Fibroblast of lung (primary cell): ENCODE measurements at regions not wholly inside any gene's neighbourhood (a gene's known extent, or its start where the extent isn't known, plus 50 kb on each side); places are given as distances from the start of the nearest gene placed in this dataset.
"Not testable (repeated sequence)": the region's sequence is repeated elsewhere in the genome, so short reads cannot be mapped to it uniquely, and the experiment has no call there.

Experiments used
- DNase-seq, 2 donors: peaks; one replicate each; pipeline versions ENCODE4 v3.0.0 to v3.0.0-alpha.2; 2010; ENCODE audit warnings: low read depth in 2 of 2
- H2AFZ ChIP-seq: 2 replicates; pipeline ENCODE4 v1.5.1; 2012; ENCODE audit warnings: low read length, control low read depth, inconsistent platforms
- H3K27ac ChIP-seq: 2 replicates; pipeline ENCODE4 v1.5.1; 2011; ENCODE audit warnings: low read length, control low read depth; ENCODE audit not compliant: insufficient read depth
- H3K27me3 ChIP-seq: 2 replicates; pipeline ENCODE4 v1.5.1; 2011; ENCODE audit warnings: mild to moderate bottlenecking, low read length; ENCODE audit not compliant: control insufficient read depth, insufficient read depth
- H3K36me3 ChIP-seq: 2 replicates; pipeline ENCODE4 v1.5.1; 2011; ENCODE audit warnings: low read length; ENCODE audit not compliant: control insufficient read depth, insufficient read depth
- H3K4me1 ChIP-seq: 2 replicates; pipeline ENCODE4 v1.5.1; 2011; ENCODE audit warnings: low read length; ENCODE audit not compliant: control insufficient read depth, insufficient read depth; ENCODE audit errors: extremely low read depth
- H3K4me2 ChIP-seq: 2 replicates; pipeline ENCODE4 v1.5.1; 2011; ENCODE audit warnings: low read length, control low read depth; ENCODE audit not compliant: insufficient read depth; ENCODE audit errors: extremely low read depth
- H3K4me3 ChIP-seq, 4 experiments: fragments of 200-600 bp in 1 of 4; sonication (generic) in 1 of 4; replicated peaks in 1 of 4; 2 replicates each; pipeline ENCODE4 v1.5.1; 2011 to 2016; ENCODE audit warnings: low read length in 4 of 4, low read depth in 3 of 4, mild to moderate bottlenecking in 3 of 4, control low read depth in 2 of 4, inconsistent platforms in 1 of 4, mixed read lengths in 1 of 4; ENCODE audit not compliant: insufficient read depth in 1 of 4; ENCODE audit errors: control extremely low read depth in 1 of 4
- H3K79me2 ChIP-seq: 2 replicates; pipeline ENCODE4 v1.5.1; 2012; ENCODE audit warnings: mild to moderate bottlenecking, low read length, inconsistent platforms; ENCODE audit not compliant: control insufficient read depth, insufficient read depth
- H3K9ac ChIP-seq: 2 replicates; pipeline ENCODE4 v1.5.1; 2011; ENCODE audit warnings: mild to moderate bottlenecking, low read length, control low read depth; ENCODE audit not compliant: insufficient read depth
- H3K9me3 ChIP-seq: 2 replicates; pipeline ENCODE4 v1.5.1; 2012; ENCODE audit warnings: low read depth, low read length; ENCODE audit not compliant: control insufficient read depth, insufficient read depth
- H4K20me1 ChIP-seq: 2 replicates; pipeline ENCODE4 v1.5.1; 2011; ENCODE audit warnings: low read length; ENCODE audit not compliant: control insufficient read depth, insufficient read depth; ENCODE audit errors: extremely low read depth
- EZH2 ChIP-seq: IDR thresholded peaks from 2 replicates; pipeline ENCODE4 v1.5.1; 2012; ENCODE audit warnings: low read length, control low read depth, mild to moderate bottlenecking; ENCODE audit errors: missing control alignments
- TF ChIP-seq, protein P1 (sequence below), 2 donors: IDR thresholded peaks in 1 of 2; conservative IDR thresholded peaks in 1 of 2; 1 replicate in 1 of 2; 2 replicates in 1 of 2; pipeline ENCODE4 v1.5.1; 2011 to 2012; ENCODE audit warnings: low read length in 2 of 2, control low read depth in 1 of 2, inconsistent platforms in 1 of 2, low read depth in 1 of 2, mild to moderate bottlenecking in 1 of 2

DNA sequence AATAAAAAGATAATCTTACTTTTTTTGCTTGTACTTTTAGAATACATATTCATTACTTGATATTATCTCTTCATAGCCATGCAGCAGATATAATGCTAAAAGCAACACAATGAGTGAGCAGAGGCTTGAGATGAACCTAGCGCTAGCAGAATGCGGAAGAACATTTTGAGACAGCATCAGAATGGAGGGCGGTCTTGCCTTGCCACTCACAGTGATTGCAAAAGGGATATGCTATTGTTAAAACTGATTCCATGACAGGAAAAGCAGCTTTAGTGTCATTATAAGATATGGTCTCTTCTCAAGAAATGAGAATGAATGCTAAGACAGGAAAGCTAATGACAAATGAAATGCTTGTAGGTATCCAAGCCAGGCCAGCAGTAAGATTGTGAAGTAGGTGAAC, 200.0 kb upstream of the GJE1 start:
- H3K4me3 ChIP-seq: no peak overlapping the region
- no peaks in the 10 kb centered on the region for H3K27me3 ChIP-seq
- no peak overlapping the region for H3K4me2 ChIP-seq
- H3K4me1 ChIP-seq: no peaks in the 10 kb centered on the region
- H3K9me3 ChIP-seq: no peaks in the 10 kb centered on the region
- TF ChIP-seq, protein P1, sequence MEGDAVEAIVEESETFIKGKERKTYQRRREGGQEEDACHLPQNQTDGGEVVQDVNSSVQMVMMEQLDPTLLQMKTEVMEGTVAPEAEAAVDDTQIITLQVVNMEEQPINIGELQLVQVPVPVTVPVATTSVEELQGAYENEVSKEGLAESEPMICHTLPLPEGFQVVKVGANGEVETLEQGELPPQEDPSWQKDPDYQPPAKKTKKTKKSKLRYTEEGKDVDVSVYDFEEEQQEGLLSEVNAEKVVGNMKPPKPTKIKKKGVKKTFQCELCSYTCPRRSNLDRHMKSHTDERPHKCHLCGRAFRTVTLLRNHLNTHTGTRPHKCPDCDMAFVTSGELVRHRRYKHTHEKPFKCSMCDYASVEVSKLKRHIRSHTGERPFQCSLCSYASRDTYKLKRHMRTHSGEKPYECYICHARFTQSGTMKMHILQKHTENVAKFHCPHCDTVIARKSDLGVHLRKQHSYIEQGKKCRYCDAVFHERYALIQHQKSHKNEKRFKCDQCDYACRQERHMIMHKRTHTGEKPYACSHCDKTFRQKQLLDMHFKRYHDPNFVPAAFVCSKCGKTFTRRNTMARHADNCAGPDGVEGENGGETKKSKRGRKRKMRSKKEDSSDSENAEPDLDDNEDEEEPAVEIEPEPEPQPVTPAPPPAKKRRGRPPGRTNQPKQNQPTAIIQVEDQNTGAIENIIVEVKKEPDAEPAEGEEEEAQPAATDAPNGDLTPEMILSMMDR (conservative IDR thresholded peaks at IDR 0.05 in 1 of 2, IDR thresholded peaks at IDR 0.05 in 1 of 2; ENCODE audit: low read depth in 1 of 2, low read length in 2 of 2): no peak
- no peak for TF ChIP-seq EZH2
- no peak overlapping the region for H2AFZ ChIP-seq
- no peaks in the 10 kb centered on the region for H4K20me1 ChIP-seq
- H3K79me2 ChIP-seq: no peaks in the 10 kb centered on the region
- no peak overlapping the region for H3K9ac ChIP-seq
- no peak for DNase-seq
- H3K27ac ChIP-seq: no peak overlapping the region
- H3K36me3 ChIP-seq: no peaks in the 10 kb centered on the region

DNA sequence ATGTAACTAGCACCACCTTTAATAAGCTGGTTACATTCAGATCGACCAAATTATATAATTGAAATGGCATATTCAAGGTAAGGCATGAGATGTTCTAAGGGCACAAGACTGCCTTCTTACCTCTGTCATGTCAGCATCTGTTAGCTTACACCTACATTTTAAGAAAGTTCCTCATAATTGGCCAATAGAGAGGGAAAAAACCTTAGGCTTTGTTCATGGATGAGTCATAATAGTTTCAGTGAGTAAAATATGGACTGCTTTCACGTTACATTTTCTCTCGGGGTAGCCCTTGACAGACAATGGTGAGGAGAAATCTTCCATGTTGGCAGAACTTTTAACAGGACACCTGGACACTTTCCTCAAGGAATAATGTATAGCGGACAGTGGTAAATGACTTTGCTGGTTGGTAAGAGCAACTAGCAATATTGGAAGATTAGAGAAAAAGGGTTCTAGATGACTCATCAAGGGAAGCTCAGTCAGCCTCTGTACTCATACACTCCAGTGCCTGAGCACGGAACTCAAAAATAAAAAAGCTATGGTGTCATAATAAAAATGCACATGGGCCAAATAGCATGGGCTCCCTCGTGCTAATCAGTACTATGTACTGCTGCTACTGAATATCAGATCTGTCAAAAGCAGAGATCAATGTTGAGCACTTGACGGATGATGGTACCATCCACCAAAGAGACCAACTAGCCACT, 206.4 kb upstream of the GJE1 start:
- not testable (repeated sequence) for DNase-seq, H3K27ac ChIP-seq, H3K4me2 ChIP-seq, H3K36me3 ChIP-seq, H3K4me3 ChIP-seq, H2AFZ ChIP-seq, H3K9ac ChIP-seq, H4K20me1 ChIP-seq, H3K9me3 ChIP-seq, H3K79me2 ChIP-seq, H3K27me3 ChIP-seq, H3K4me1 ChIP-seq

DNA sequence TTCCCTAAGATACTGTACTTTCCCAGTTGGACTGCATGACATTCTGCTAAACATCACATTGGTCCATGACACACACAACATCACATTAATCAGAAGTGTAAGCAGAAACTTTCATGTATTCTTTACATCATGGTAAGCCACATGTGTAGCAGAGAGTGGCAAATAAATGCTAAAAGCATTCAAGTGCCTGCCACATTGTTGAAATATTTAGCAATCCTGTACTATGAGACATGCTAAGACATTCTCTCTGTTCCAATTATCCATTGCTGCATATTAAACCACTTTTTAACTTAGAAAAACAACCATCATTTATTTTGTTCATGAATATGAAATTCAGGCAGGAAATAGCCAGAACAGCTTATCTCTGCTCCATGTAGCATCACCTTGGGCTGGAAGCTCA, 207.7 kb upstream of the GJE1 start:
- TF ChIP-seq, protein P1 (conservative IDR thresholded peaks at IDR 0.05 in 1 of 2, IDR thresholded peaks at IDR 0.05 in 1 of 2; ENCODE audit: low read depth in 1 of 2, low read length in 2 of 2): no peak
- no peak for TF ChIP-seq EZH2
- peak; percentile 1 to 25 for DNase-seq
- no peak overlapping the region for H3K4me3 ChIP-seq
- H2AFZ ChIP-seq: no peak overlapping the region
- H3K79me2 ChIP-seq: no peaks in the 10 kb centered on the region
- H3K9ac ChIP-seq: no peak overlapping the region
- no peaks in the 10 kb centered on the region for H3K9me3 ChIP-seq
- H3K27me3 ChIP-seq: no peaks in the 10 kb centered on the region
- no peak overlapping the region for H3K4me2 ChIP-seq
- no peaks in the 10 kb centered on the region for H3K4me1 ChIP-seq
- no peak overlapping the region for H3K27ac ChIP-seq
- H3K36me3 ChIP-seq: no peaks in the 10 kb centered on the region
- H4K20me1 ChIP-seq: no peaks in the 10 kb centered on the region
